ENCODE measurements at regions not wholly inside any gene's neighbourhood (a gene's known extent, or its start where the extent isn't known, plus 50 kb on each side); places are given as distances from the start of the nearest gene placed in this dataset.

- POLR2A ChIA-PET, result no interaction called here
- intact Hi-C loops (cut with micrococcal nuclease), result no loop called here
- no peak overlapping the region for H3K27ac Mint-ChIP-seq (ENCODE audit: low read depth, unreplicated experiment)
These were observed 870.0 kb upstream of the CHAC2 start for GRCh38 chr2:52897511-52898044.

DNA sequence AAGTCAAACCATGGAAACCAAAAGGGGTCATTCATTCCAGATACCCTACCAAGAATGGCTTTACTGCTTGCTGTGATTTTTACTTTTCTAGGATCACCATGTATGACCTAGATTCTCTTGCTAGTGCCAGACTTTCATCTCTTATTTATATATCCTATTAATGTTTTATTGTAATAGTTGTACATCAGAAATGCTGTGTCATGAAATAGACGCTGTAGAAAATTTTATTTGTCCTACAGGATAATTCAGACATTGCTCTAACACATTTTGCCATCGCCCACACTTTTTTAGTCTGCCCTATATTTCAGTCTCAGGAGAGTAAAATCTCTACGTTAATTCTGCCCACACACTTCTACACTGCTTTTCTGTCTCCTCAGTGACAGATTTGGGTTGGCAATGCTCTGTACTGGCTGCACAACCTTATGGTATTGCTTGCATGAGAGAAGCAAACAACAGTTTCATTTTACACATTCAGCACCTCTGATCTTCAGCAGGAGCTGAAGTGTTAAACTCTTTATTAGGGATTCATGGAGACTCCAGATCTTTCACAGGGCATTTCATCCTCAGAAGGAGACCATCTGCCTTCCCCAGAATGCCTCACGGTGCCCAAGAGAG, 871.8 kb upstream of the CHAC2 start:
- CTCF ChIA-PET, result interaction anchor here (0.6 kb wide), 1 partner anchor 828 kb away, joined by 4 read pairs; no protein-coding TSS in a partner anchor
- Mint-ChIP-seq H3K4me1 (ENCODE audit: insufficient read depth, unreplicated experiment) (no peaks in the 10 kb centered on the region), H3K36me3 (ENCODE audit: insufficient read depth, unreplicated experiment) (no peaks in the 10 kb centered on the region), H3K27me3 (ENCODE audit: insufficient read depth, unreplicated experiment) (no peaks in the 10 kb centered on the region), H3K9me3 (ENCODE audit: unreplicated experiment) (peaks cover 28% of the 10 kb centered on the region), H3K4me3 (ENCODE audit: unreplicated experiment) (no peak overlapping the region), H3K27ac (ENCODE audit: low read depth, unreplicated experiment) (no peak overlapping the region)
- TF ChIP-seq, protein P1, sequence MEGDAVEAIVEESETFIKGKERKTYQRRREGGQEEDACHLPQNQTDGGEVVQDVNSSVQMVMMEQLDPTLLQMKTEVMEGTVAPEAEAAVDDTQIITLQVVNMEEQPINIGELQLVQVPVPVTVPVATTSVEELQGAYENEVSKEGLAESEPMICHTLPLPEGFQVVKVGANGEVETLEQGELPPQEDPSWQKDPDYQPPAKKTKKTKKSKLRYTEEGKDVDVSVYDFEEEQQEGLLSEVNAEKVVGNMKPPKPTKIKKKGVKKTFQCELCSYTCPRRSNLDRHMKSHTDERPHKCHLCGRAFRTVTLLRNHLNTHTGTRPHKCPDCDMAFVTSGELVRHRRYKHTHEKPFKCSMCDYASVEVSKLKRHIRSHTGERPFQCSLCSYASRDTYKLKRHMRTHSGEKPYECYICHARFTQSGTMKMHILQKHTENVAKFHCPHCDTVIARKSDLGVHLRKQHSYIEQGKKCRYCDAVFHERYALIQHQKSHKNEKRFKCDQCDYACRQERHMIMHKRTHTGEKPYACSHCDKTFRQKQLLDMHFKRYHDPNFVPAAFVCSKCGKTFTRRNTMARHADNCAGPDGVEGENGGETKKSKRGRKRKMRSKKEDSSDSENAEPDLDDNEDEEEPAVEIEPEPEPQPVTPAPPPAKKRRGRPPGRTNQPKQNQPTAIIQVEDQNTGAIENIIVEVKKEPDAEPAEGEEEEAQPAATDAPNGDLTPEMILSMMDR (IDR thresholded peaks at IDR 0.05; ENCODE audit: unreplicated experiment), result no peak
- DNase-seq (ENCODE audit: unreplicated experiment), result no peak
- no TSS peak for BruUV-seq (replicated peaks)
- intact Hi-C loops (cut with micrococcal nuclease), result no loop called here
- POLR2A ChIA-PET, result no interaction called here

More at GRCh38 chr2:52897511-52898044, 870.0 kb upstream of the CHAC2 start:
- peaks cover 10% of the 10 kb centered on the region for H3K9me3 Mint-ChIP-seq (ENCODE audit: unreplicated experiment)
- CTCF ChIA-PET, result no interaction called here
- no peaks in the 10 kb centered on the region for H3K4me1 Mint-ChIP-seq (ENCODE audit: insufficient read depth, unreplicated experiment)
- no peaks in the 10 kb centered on the region for H3K27me3 Mint-ChIP-seq (ENCODE audit: insufficient read depth, unreplicated experiment)
- H3K4me3 Mint-ChIP-seq (ENCODE audit: unreplicated experiment), result no peak overlapping the region
- BruUV-seq (replicated peaks), result no TSS peak
- H3K36me3 Mint-ChIP-seq (ENCODE audit: insufficient read depth, unreplicated experiment), result no peaks in the 10 kb centered on the region
- no peak for DNase-seq (ENCODE audit: unreplicated experiment)
- TF ChIP-seq, protein P1 (IDR thresholded peaks at IDR 0.05; ENCODE audit: unreplicated experiment), result no peak

- ChIA-PET CTCF (interaction anchor here (0.6 kb wide), 1 partner anchor 417 kb away, joined by 3 read pairs; no protein-coding TSS in a partner anchor), POLR2A (no interaction called here)
- intact Hi-C loops (cut with micrococcal nuclease), result no loop called here
- TF ChIP-seq, protein P1 (IDR thresholded peaks at IDR 0.05; ENCODE audit: unreplicated experiment), result no peak
- H3K27me3 Mint-ChIP-seq (ENCODE audit: insufficient read depth, unreplicated experiment), result no peaks in the 10 kb centered on the region
- no peaks in the 10 kb centered on the region for H3K36me3 Mint-ChIP-seq (ENCODE audit: insufficient read depth, unreplicated experiment)
- DNase-seq (ENCODE audit: unreplicated experiment), result no peak
- H3K4me3 Mint-ChIP-seq (ENCODE audit: unreplicated experiment), result no peak overlapping the region
- H3K4me1 Mint-ChIP-seq (ENCODE audit: insufficient read depth, unreplicated experiment), result no peaks in the 10 kb centered on the region
- peaks cover 9% of the 10 kb centered on the region for H3K9me3 Mint-ChIP-seq (ENCODE audit: unreplicated experiment)
- no TSS peak for BruUV-seq (replicated peaks)
- H3K27ac Mint-ChIP-seq (ENCODE audit: low read depth, unreplicated experiment), result no peak overlapping the region
These were observed 881.0 kb upstream of the CHAC2 start for GRCh38 chr2:52886556-52886955.

GRCh38 chr2:52884761-52885352, 882.7 kb upstream of the CHAC2 start:
- no TSS peak for BruUV-seq (replicated peaks)
- no peak overlapping the region for H3K4me3 Mint-ChIP-seq (ENCODE audit: unreplicated experiment)
- POLR2A ChIA-PET, result no interaction called here
- no peak overlapping the region for H3K27ac Mint-ChIP-seq (ENCODE audit: low read depth, unreplicated experiment)
- no peaks in the 10 kb centered on the region for H3K27me3 Mint-ChIP-seq (ENCODE audit: insufficient read depth, unreplicated experiment)
- DNase-seq (ENCODE audit: unreplicated experiment), result no peak
- CTCF ChIA-PET, result no interaction called here
- H3K36me3 Mint-ChIP-seq (ENCODE audit: insufficient read depth, unreplicated experiment), result no peaks in the 10 kb centered on the region
- TF ChIP-seq, protein P1 (IDR thresholded peaks at IDR 0.05; ENCODE audit: unreplicated experiment), result no peak
- no peaks in the 10 kb centered on the region for H3K4me1 Mint-ChIP-seq (ENCODE audit: insufficient read depth, unreplicated experiment)
- intact Hi-C loops (cut with micrococcal nuclease), result no loop called here
- no peaks in the 10 kb centered on the region for H3K9me3 Mint-ChIP-seq (ENCODE audit: unreplicated experiment)
